GM18502 (cell line): ENCODE measurements at regions not wholly inside any gene's neighbourhood (a gene's known extent, or its start where the extent isn't known, plus 50 kb on each side); places are given as distances from the start of the nearest gene placed in this dataset.

Source experiments
- ATAC-seq: cut with Tn5 transposase; IDR thresholded peaks from one replicate; pipeline ENCODE4 v1.9.1; 2021; ENCODE audit warnings: mild to moderate bottlenecking; ENCODE audit not compliant: unreplicated experiment, poor library complexity

GRCh38 chr2:41500895-41501294 lies 546.9 kb upstream of the PKDCC start:
- no peak for ATAC-seq

- no peak for ATAC-seq
Observed at GRCh38 chr2:41502752-41503151, 545.1 kb upstream of the PKDCC start.

GRCh38 chr2:41504532-41504931 lies 543.3 kb upstream of the PKDCC start:
- no peak for ATAC-seq

GRCh38 chr2:41510108-41510507 lies 537.7 kb upstream of the PKDCC start:
- ATAC-seq: no peak

GRCh38 chr2:41521211-41521610 lies 526.6 kb upstream of the PKDCC start:
- no peak for ATAC-seq

- ATAC-seq: no peak
Observed at GRCh38 chr2:41527525-41528323, 520.1 kb upstream of the PKDCC start.

- ATAC-seq: no peak
Observed at GRCh38 chr2:41535575-41535974, 512.2 kb upstream of the PKDCC start.

GRCh38 chr2:41540272-41540998 lies 507.4 kb upstream of the PKDCC start:
- ATAC-seq: no peak

GRCh38 chr2:41543726-41544125 lies 504.1 kb upstream of the PKDCC start:
- no peak for ATAC-seq

GRCh38 chr2:41544709-41545108 lies 503.1 kb upstream of the PKDCC start:
- no peak for ATAC-seq

GRCh38 chr2:41546031-41546430 lies 501.8 kb upstream of the PKDCC start:
- ATAC-seq: no peak

- ATAC-seq: no peak
Observed at GRCh38 chr2:41568648-41569047, 479.2 kb upstream of the PKDCC start.

- ATAC-seq: no peak
Observed at GRCh38 chr2:41572154-41572553, 475.7 kb upstream of the PKDCC start.

- ATAC-seq: no peak
Observed at GRCh38 chr2:41576423-41576822, 471.4 kb upstream of the PKDCC start.

- no peak for ATAC-seq
Observed at GRCh38 chr2:41579806-41580205, 468.0 kb upstream of the PKDCC start.

- no peak for ATAC-seq
Observed at GRCh38 chr2:41580806-41581205, 467.0 kb upstream of the PKDCC start.

GRCh38 chr2:41595240-41595639 lies 452.6 kb upstream of the PKDCC start:
- ATAC-seq: no peak

- ATAC-seq: no peak
Observed at GRCh38 chr2:41597680-41598079, 450.1 kb upstream of the PKDCC start.

GRCh38 chr2:41598161-41598894 lies 449.5 kb upstream of the PKDCC start:
- ATAC-seq: no peak

- no peak for ATAC-seq
Observed at GRCh38 chr2:41600460-41600859, 447.4 kb upstream of the PKDCC start.

- ATAC-seq: no peak
Observed at GRCh38 chr2:41602341-41602740, 445.5 kb upstream of the PKDCC start.
